ENCODE measurements at regions not wholly inside any gene's neighbourhood (a gene's known extent, or its start where the extent isn't known, plus 50 kb on each side); places are given as distances from the start of the nearest gene placed in this dataset.

DNA sequence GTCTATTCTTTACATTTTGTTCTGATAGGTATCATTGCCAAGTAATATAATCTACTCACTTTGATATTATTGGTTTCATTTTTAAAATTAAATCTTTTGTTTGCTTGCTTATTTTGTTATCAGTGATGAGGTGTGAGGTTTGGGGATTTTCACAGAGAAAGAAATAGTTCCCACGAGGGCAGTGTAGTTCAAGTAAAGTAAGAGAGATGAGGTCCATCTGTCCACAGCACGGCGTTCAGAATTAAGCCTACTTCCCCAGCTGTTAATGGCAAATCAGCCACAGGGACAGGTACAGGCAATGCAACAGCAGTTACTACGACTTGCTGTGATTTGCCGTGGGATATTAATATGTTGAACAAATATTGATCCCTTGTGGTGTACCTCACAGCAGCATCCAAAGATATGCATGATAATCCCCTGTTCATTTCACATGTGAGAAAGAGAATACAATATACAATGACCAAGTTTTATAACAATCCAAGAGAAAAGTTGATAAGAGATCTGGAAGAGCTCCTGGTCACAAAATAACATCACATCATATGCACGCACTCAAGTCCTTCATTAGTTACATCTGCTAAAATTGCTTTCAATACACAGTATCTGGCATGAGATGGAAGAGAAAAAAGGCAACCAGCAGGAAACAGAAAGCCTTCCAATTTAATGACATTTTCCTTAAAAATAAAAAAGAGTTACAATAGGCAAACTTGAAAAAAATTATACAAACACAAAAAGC lies 131.6 kb downstream of the TUSC7 start:
- Mint-ChIP-seq H3K27me3 (ENCODE audit: low read depth, unreplicated experiment) (no peaks in the 10 kb centered on the region), H3K36me3 (ENCODE audit: low read depth, unreplicated experiment) (no peaks in the 10 kb centered on the region), H3K4me3 (ENCODE audit: unreplicated experiment) (no peak overlapping the region), H3K9me3 (ENCODE audit: unreplicated experiment) (no peaks in the 10 kb centered on the region), H3K27ac (ENCODE audit: unreplicated experiment) (no peak overlapping the region), H3K4me1 (ENCODE audit: low read depth, unreplicated experiment) (peaks cover 6% of the 10 kb centered on the region)
- DNase-seq (ENCODE audit: low read depth) (no peak), FAIRE-seq (no peak)
- no peaks in the 10 kb centered on the region for H3K27me3 ChIP-seq (ENCODE audit: insufficient read depth, low read length)
- no peaks in the 10 kb centered on the region for H4K20me1 ChIP-seq (ENCODE audit: insufficient read depth, low read length)
- no peak overlapping the region for H3K4me2 ChIP-seq (ENCODE audit: low read length)
- no peaks in the 10 kb centered on the region for H3K4me1 ChIP-seq (ENCODE audit: insufficient read depth, low read length)
- no peaks in the 10 kb centered on the region for H3K9me3 ChIP-seq (ENCODE audit: insufficient read depth, low read depth, low read length)
- H3K4me3 ChIP-seq (ENCODE audit: insufficient read depth, low read depth, low read length), result no peak overlapping the region
- H3K9ac ChIP-seq (ENCODE audit: low read length), result no peak overlapping the region
- no peaks in the 10 kb centered on the region for H3K36me3 ChIP-seq (ENCODE audit: insufficient read depth, low read length)
- no peak overlapping the region for H2AFZ ChIP-seq (ENCODE audit: low read depth, low read length)
- no peaks in the 10 kb centered on the region for H3K79me2 ChIP-seq (ENCODE audit: insufficient read depth, low read length)
- no peak overlapping the region for H3K27ac ChIP-seq (ENCODE audit: low read depth, low read length)
- TF ChIP-seq CTCF (IDR thresholded peaks at IDR 0.05; ENCODE audit: insufficient read depth, low read depth, low read length) (no peak), EZH2 (IDR thresholded peaks at IDR 0.05; ENCODE audit: insufficient read depth, low read length) (no peak)

GRCh38 chr3:116842254-116842957 lies 132.8 kb downstream of the TUSC7 start:
- TF ChIP-seq EZH2 (IDR thresholded peaks at IDR 0.05; ENCODE audit: insufficient read depth, low read length) (no peak), CTCF (IDR thresholded peaks at IDR 0.05; ENCODE audit: insufficient read depth, low read depth, low read length) (no peak)
- no peaks in the 10 kb centered on the region for H3K27me3 Mint-ChIP-seq (ENCODE audit: low read depth, unreplicated experiment)
- Histone ChIP-seq H2AFZ (ENCODE audit: low read depth, low read length) (no peak overlapping the region), H3K4me2 (ENCODE audit: low read length) (no peak overlapping the region), H4K20me1 (ENCODE audit: insufficient read depth, low read length) (no peaks in the 10 kb centered on the region), H3K27me3 (ENCODE audit: insufficient read depth, low read length) (no peaks in the 10 kb centered on the region), H3K79me2 (ENCODE audit: insufficient read depth, low read length) (no peaks in the 10 kb centered on the region), H3K4me1 (ENCODE audit: insufficient read depth, low read length) (no peaks in the 10 kb centered on the region), H3K27ac (ENCODE audit: low read depth, low read length) (no peak overlapping the region), H3K9me3 (ENCODE audit: insufficient read depth, low read depth, low read length) (no peaks in the 10 kb centered on the region), H3K9ac (ENCODE audit: low read length) (no peak overlapping the region), H3K36me3 (ENCODE audit: insufficient read depth, low read length) (no peaks in the 10 kb centered on the region), H3K4me3 (ENCODE audit: insufficient read depth, low read depth, low read length) (no peak overlapping the region)
- DNase-seq (ENCODE audit: low read depth) (no peak), FAIRE-seq (no peak)
- no peaks in the 10 kb centered on the region for H3K9me3 Mint-ChIP-seq (ENCODE audit: unreplicated experiment)
- H3K4me3 Mint-ChIP-seq (ENCODE audit: unreplicated experiment), result no peak overlapping the region
- H3K4me1 Mint-ChIP-seq (ENCODE audit: low read depth, unreplicated experiment), result peaks cover 2% of the 10 kb centered on the region
- H3K36me3 Mint-ChIP-seq (ENCODE audit: low read depth, unreplicated experiment), result no peaks in the 10 kb centered on the region
- no peak overlapping the region for H3K27ac Mint-ChIP-seq (ENCODE audit: unreplicated experiment)

Measured in astrocyte (in vitro differentiated cells and primary cell).